ENCODE measurements at regions not wholly inside any gene's neighbourhood (a gene's known extent, or its start where the extent isn't known, plus 50 kb on each side); places are given as distances from the start of the nearest gene placed in this dataset.
"Not testable (repeated sequence)": the region's sequence is repeated elsewhere in the genome, so short reads cannot be mapped to it uniquely, and the experiment has no call there.

GRCh38 chr1:70674941-70675685 lies 264.0 kb downstream of the CTH start:
- DNase-seq = no peak

GRCh38 chr1:70675737-70676156 lies 264.7 kb downstream of the CTH start:
- no peak for DNase-seq

DNA sequence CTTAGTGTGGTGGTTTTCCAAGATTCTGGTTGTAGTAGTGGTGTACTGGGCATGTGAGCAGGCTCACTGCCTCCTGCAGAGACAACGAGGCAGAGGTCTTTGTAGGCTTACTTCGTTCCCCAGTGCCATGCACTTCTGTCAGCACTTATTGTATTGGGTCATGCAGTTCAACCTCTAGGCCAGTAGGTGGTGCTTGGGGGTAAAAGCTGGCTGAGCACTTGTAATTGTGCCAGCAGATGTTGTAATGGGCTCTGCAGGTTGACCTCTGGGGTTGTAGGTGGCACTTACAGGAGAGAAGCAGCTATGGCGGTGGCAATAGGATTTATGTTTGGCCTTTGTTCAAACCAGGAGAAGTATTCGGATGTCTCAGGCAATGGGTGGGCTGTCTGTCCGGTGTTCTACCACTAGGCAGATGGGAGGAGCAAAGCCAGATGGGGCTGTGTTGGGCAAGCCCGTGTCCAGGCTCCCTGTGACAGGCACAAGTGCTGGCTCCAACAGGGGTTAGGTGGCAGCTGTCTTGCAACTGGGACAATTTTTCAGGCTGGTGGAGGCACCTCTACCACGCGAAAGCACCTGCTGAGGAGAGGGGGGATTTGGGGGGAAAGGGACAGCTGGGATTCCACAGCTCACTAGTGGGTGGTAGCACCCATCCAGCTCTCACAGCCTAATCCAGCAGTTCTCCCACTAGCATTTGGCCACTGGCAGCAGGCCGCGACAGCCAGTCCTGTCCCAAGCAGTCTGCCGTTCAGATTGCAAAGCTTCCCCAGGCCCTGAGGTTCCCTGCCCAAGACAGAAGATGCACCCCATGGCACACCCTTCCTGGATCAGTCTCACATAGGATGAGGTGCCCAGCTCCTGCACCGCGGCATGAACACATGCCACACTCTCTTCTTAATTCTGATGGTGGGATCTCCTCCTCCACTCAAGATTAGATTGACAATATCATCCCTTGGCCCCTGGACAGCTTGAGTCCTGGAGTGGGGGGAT lies 274.5 kb downstream of the CTH start:
- DNase-seq = peak; percentile 39

DNA sequence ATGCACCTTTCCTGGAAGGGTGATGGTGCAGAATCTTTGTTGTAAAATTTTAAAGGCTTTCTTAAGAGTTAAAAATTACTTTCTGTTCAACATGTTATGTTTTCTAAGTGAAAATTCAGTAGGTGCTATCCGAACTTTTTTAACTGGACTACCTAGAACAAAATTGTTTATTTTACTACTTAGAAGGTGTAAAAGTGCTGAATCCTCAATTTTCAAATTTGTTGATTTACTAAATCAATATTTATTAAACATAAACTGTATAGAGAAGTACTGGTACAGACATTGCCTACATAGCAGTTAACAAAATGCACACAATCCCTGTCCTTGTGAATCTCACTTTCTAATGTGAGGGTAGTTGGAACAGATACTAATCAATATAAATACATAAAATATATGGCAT lies 277.5 kb downstream of the CTH start:
- no peak for DNase-seq

- DNase-seq = no peak
Measured at GRCh38 chr1:70706381-70707037, 295.4 kb downstream of the CTH start.

DNA sequence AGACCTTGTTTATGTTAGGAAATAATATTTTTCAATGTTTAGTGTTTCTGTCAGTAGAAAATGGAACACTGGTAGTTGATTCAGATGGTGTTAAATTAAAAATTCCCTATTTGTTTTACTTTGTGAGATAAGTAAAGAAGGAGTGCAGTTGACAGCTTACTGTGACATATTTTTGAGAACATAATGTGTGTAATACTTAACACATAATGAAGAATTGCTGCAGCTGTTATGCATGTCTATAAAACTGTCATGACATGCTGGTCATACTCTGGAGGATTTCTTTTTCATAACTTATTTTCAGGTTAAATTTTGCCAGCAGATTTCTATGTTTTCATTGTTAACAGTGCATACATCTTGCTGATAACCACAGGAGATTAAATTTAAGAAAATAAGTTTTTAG lies 296.1 kb downstream of the CTH start:
- DNase-seq = no peak

DNA sequence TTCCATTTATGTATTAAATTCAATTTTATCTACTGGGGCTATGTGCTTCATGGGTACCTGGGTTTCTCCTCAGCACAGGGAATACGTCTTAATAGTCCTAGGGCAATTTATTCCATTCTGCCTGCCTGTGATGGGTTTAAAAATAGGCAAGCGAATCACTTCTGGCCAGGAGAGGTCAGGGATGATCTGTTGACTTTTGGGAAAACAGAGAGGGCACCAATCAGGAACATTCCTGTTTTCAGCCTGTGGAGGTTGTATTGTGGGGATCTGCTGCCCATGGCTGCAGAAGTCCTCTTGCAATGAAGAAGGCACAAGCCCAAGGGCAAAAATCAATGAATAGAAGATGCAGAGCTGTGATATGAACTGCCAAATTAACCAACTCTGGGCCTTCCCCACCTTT lies 303.1 kb downstream of the CTH start:
- DNase-seq = no peak

- DNase-seq = no peak
Measured at GRCh38 chr1:70717211-70717610, 306.1 kb downstream of the CTH start.

DNA sequence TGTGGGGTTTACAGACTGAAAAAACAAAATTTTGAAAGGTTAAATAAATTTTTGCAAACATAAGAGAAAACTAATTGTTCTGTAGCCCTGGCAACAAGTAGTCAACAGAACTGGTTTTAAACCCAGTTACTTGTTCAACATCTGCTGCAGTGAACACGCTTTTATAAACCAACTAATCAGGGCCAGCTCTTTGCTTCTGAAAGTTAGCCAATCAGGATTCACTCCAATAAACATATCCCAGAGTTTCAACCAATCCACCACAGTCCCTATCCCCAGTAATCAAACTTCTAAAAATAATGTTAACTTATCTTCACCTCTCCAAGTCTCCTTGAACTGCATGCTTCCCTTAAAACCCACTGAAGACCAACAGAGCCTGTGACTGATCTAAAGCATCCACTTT lies 306.6 kb downstream of the CTH start:
- no peak for DNase-seq

GRCh38 chr1:70718086-70718630 lies 307.1 kb downstream of the CTH start:
- DNase-seq = no peak

DNA sequence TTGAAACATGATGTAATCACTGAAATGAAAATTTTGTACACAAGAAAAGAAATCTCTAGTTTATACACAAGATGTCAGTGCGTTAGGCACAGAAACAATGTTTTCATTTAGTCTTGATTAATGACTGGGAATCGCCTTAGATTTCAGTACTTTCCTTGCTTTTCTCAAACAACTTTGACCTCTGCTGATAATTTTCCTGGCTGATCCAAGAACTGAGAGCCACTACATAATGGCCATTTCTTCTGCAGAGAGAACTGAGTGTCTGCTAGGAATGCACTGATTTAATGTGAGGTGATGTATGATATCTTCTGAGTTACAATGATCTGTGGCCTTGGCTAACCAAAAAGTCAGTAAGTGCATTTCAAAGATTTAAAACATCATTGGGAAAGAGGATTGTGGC lies 308.1 kb downstream of the CTH start:
- no peak for DNase-seq

DNA sequence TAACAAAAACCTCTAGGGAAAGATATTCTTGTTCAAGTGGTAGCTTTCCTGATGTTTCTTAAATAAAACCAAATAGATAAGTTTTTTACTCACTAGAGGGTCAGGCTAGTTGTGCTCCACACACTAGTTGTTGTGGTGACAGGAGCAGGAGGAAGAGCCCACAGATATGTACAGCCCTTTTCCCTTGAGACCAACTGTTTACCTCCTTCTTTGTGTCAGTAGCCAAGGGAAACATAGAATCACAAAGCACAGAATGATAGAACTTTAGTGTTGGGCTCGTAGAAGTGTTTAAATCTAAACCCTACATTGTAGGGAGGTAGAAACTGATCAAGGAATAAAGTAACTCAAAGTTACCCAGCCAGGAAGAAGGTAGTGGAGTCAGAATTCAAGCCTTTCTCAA lies 309.0 kb downstream of the CTH start:
- DNase-seq = no peak

- DNase-seq = no peak
Measured at GRCh38 chr1:70720521-70720920, 309.5 kb downstream of the CTH start.

- DNase-seq = no peak
Measured at GRCh38 chr1:70727886-70728489, 316.9 kb downstream of the CTH start.

DNA sequence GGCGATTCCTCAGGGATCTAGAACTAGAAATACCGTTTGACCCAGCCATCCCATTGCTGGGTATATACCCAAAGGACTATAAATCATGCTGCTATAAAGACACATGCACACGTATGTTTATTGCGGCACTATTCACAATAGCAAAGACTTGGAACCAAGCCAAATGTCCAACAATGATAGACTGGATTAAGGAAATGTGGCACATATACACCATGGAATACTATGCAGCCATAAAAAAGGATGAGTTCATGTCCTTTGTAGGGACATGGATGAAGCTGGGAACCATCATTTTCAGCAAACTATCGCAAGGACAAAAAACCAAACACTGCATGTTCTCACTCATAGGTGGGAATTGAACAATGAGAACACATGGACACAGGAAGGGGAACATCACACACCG lies 311.1 kb downstream of the PTGER3 start:
- not testable (repeated sequence) for DNase-seq

DNA sequence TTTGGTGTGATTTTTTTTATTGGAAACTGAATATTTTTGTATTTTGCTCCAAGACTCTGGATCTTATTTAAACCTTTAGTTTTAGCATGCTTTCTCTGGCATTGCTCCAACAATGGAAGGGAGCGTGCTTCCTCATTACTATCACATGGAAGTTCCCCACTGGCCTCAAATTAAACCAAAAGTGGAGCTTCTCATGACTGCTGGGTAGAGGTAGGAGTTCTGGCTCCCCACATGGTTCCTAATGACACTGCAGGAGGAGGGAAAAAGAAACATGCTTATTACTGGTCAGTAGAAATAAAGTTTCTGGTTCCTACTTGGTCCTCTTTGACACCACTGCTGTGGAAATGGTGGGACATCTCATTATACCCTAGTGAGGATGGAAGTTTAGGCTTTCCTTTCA lies 310.5 kb downstream of the PTGER3 start:
- no peak for DNase-seq

- no peak for DNase-seq
Measured at GRCh38 chr1:70738624-70739023, 309.0 kb downstream of the PTGER3 start.

DNA sequence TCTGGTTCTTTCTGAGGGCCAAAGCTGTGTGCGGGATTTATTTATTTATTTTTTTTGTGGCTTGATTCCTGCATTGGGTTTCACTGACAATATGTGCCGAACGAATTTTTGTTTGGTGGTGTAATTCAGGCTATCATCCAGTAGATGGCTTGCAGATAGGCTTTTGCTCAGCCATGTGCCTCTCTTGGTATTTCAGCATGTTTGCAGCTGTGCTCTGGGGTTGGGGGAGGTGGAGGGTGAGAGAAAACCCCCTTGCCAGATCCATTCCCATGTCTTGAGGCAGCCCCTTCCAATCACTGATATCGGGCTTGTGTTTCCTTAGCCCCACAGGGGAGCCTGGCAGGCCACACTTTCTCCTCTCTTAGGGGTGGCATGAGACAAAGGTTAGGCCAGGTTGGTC lies 302.4 kb downstream of the PTGER3 start:
- DNase-seq = no peak

GRCh38 chr1:70746062-70746461 lies 301.6 kb downstream of the PTGER3 start:
- not testable (repeated sequence) for DNase-seq

DNA sequence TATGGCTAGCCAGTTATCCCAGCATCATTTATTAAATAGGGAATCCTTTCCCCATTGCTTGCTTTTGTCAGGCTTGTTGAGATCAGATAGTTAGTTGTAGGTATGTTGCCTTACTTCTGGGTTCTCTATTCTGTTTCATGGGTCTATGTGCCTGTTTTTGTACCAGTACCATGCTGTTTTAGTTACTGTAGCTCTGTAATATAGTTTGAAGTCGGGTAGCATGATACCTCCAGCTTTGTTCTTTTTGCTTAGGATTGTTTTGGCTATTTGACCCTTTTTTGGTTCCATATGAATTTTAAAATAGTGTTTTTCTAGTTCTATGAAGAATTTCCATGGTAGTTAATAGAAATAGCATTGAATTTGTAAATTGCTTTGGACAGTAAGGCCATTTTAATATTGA lies 300.5 kb downstream of the PTGER3 start:
- not testable (repeated sequence) for DNase-seq

DNA sequence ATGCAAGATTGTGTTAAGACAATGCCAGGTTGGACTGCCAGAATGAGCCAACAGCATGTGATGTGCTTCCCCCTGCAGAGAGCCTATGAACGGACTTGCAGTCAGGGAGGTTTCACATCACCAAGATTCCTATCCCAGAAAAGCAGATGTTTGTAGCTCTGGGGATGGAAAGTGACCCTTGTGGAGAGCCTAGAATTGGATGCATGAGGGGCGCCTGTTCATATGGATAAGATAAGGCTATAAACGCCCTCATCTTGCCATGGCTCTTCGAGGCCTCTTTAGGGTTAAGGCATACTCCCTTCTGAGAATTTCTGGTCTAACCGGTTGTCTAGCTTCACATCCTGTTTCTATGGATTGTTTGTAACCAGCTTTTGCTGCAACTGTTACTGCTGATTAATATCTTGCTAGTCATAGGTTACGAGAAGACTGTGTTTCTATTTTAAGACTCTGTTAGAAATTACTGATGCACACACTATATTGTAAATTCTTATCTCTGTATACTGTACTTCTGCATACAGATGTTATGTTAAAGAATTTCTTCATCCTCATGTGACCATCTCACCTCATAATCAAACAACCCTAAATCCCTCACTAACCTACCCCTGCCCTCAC lies 295.8 kb downstream of the PTGER3 start:
- DNase-seq = not testable (repeated sequence)

- DNase-seq = no peak
Measured at GRCh38 chr1:70754701-70755100, 292.9 kb downstream of the PTGER3 start.

All from CD4-positive, alpha-beta T cell treated with Interleukin-4 for 4 hours (primary cell).